GM12864 (cell line): ENCODE measurements at regions not wholly inside any gene's neighbourhood (a gene's known extent, or its start where the extent isn't known, plus 50 kb on each side); places are given as distances from the start of the nearest gene placed in this dataset.

ENCODE experiments used
- DNase-seq: peaks from one replicate; pipeline ENCODE4 v3.0.0-alpha.2; 2011; ENCODE audit warnings: low read depth
- H3K4me3 ChIP-seq: 2 replicates; pipeline ENCODE4 v1.5.1; 2011; ENCODE audit warnings: mild to moderate bottlenecking, low read depth, low read length, control low read depth
- TF ChIP-seq, protein P1 (sequence below): IDR thresholded peaks from 2 replicates; pipeline ENCODE4 v1.5.1; 2011; ENCODE audit warnings: low read depth, mild to moderate bottlenecking, moderate library complexity, low read length, control low read depth, inconsistent platforms; ENCODE audit errors: missing control alignments

- no peak overlapping the region for H3K4me3 ChIP-seq
- TF ChIP-seq, protein P1, sequence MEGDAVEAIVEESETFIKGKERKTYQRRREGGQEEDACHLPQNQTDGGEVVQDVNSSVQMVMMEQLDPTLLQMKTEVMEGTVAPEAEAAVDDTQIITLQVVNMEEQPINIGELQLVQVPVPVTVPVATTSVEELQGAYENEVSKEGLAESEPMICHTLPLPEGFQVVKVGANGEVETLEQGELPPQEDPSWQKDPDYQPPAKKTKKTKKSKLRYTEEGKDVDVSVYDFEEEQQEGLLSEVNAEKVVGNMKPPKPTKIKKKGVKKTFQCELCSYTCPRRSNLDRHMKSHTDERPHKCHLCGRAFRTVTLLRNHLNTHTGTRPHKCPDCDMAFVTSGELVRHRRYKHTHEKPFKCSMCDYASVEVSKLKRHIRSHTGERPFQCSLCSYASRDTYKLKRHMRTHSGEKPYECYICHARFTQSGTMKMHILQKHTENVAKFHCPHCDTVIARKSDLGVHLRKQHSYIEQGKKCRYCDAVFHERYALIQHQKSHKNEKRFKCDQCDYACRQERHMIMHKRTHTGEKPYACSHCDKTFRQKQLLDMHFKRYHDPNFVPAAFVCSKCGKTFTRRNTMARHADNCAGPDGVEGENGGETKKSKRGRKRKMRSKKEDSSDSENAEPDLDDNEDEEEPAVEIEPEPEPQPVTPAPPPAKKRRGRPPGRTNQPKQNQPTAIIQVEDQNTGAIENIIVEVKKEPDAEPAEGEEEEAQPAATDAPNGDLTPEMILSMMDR: no peak
- no peak for DNase-seq
Observed at GRCh38 chr3:20546636-20547035, 360.6 kb upstream of the SGO1 start.

DNA sequence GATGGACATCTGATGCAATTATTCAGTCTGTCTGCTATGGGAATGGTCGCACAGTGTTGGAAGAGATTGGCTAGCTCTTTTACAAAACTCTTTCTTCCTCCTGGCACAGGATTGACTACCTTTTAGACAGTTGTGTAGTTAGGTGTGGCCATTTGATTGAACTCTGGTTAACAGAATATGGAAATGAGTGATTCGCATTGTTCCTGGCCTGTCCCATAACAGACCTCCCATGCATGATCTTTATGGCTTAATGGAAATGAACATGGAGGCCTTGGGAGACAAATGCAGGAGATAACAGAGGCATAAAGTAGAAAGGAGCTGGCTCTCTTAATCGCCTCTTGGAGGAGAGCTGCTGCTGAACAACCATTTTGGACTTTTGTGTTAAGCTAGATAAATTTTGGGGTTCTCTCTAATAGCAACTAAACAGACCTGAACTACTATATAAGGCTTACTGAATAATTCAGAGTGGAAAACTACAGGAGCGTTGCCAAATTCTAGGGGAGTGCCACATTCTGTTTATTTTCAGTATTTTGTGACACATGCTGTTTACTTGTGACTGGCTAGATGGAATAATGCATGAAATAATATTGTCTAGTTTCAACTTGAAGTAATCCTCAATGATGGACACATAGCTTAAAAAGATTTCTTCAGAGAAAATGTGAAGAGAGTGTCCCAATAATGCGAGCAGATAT, 357.7 kb upstream of the SGO1 start:
- TF ChIP-seq, protein P1: no peak
- DNase-seq: no peak
- no peak overlapping the region for H3K4me3 ChIP-seq

DNA sequence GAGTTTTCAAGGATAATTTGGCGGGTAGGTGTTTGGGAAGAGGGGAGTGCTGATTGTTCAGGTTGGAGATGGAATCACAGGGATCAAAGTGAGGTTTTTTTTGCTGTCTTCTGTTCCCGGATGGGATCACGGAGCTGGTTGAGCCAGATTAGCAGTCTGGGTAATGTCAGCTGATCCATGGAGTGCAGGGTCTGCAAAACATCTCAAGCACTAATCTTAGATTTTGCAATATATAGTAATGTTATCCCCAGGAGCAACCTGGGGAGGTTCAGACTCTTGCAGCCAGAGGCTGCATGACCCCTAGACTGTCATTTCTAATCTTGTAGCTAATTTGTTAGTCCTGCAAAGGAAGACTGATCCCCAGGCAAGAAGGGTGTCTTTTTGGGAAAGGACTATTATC, 354.1 kb upstream of the SGO1 start:
- no peak overlapping the region for H3K4me3 ChIP-seq
- TF ChIP-seq, protein P1: no peak
- no peak for DNase-seq

DNA sequence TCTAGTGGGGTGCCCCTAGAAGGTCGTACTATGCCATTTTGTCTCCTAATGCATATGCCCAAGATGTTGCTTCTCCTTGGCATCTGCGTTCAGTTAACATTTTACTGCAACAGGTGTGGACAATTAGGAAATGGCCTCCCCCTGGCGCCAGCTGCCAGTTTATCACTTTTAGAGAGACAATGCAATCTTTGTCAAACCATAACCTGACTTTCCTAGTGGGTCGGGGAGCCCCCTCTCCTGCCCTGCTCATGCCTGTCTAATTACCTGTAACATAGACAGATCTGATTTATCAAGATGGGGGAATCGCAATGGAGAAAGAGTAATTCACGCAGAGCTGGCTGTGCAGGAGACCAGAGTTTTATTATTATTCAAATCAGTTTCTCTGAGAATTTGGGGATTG, 353.7 kb upstream of the SGO1 start:
- TF ChIP-seq, protein P1: no peak
- no peak overlapping the region for H3K4me3 ChIP-seq
- DNase-seq: no peak

DNA sequence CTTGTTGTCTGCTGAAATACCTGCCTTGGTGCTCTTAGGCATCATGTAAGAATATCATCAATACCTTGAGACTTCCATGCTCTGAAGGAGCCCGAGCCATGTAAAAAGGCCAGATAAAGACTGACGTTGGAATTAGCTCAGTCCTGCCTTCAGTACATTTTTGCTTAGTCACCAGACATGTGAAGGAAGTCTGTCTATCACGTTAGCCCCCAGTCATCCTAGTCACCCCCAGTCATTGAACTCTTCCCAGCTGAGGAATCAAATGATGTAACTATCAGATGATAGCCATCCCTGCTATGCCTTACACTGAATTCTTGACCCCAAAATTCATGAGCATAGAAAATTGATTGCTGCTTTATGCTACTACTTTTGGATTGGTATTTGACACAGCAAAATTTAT, 351.2 kb upstream of the SGO1 start:
- TF ChIP-seq, protein P1: no peak

DNA sequence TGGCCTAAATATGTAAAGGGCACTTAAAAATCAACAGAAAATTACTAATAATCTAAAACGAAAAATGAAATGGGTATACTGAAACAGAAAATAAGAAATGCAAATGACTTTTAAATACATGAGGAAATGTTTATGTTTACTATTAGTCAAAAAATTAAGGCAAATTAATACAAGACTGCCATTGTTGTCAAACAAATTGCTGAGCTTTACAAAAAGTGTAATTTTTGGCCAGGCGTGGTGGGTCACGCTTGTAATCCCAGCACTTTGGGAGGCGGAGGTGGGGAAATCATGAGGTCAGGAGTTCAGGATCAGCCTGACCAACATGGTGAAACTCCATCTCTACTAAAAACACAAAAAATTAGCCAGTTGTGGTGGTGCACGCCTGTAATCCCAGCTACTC, 343.9 kb upstream of the SGO1 start:
- DNase-seq: no peak
- TF ChIP-seq, protein P1: no peak
- H3K4me3 ChIP-seq: no peak overlapping the region

More for the DNA sequence above, 351.2 kb upstream of the SGO1 start:
- no peak for DNase-seq
- no peak overlapping the region for H3K4me3 ChIP-seq

DNA sequence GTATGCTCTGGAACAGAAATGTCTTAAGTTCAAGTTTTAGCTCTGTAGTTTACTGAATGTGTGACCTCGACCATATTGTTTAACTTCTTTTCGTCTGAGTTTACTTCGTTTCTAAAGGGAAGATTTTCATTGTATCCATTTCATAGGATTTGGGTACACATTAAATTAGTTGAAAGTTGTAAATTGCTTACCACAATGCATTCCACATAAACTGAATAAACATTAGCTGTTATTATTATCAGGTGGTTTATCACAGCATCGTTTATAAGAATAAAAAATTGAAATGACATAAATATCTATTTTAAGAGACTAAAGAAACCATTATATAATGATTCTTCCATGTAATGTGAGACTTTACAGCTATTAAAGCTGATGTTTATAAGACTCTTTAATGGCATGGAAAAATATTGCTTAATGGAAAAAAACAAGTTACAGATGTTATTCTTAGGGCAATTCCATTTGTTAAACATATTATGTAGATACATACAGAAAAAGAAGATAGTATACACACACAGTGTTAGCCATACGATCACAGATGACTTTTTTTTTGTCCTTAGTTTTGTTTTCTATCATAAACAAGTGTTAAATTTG, 342.3 kb upstream of the SGO1 start:
- TF ChIP-seq, protein P1: no peak
- no peak for DNase-seq
- no peak overlapping the region for H3K4me3 ChIP-seq
